Type B pancreatic cell (in vitro differentiated cells): ENCODE measurements at regions not wholly inside any gene's neighbourhood (a gene's known extent, or its start where the extent isn't known, plus 50 kb on each side); places are given as distances from the start of the nearest gene placed in this dataset.
A peak's percentile ranks its signal among the peaks of the same experiment; 100 is the strongest.
"Not testable (repeated sequence)": the region's sequence is repeated elsewhere in the genome, so short reads cannot be mapped to it uniquely, and the experiment has no call there.

Source experiments
- DNase-seq: peaks from one replicate; pipeline ENCODE4 v3.0.0; 2021; ENCODE audit warnings: mixed read lengths; ENCODE audit not compliant: unreplicated experiment; ENCODE audit errors: extremely low spot score
- H3K27ac Mint-ChIP-seq: 2 replicates; pipeline ENCODE4 v1.8.0; 2021; ENCODE audit warnings: mild to moderate bottlenecking, mixed read lengths
- H3K27me3 Mint-ChIP-seq: 2 replicates; pipeline ENCODE4 v1.8.0; 2021; ENCODE audit warnings: mixed read lengths
- H3K36me3 Mint-ChIP-seq: 2 replicates; pipeline ENCODE4 v1.8.0; 2021; ENCODE audit warnings: mixed read lengths
- H3K4me1 Mint-ChIP-seq: one replicate; pipeline ENCODE4 v1.8.0; 2021; ENCODE audit warnings: mixed read lengths; ENCODE audit not compliant: unreplicated experiment
- H3K4me3 Mint-ChIP-seq: 2 replicates; pipeline ENCODE4 v1.8.0; 2021; ENCODE audit warnings: mild to moderate bottlenecking, mixed read lengths
- H3K9me3 Mint-ChIP-seq: 2 replicates; pipeline ENCODE4 v1.8.0; 2021; ENCODE audit warnings: mixed read lengths
- CTCF ChIP-seq: fragments of 200-600 bp; sonication (generic); conservative IDR thresholded peaks from 2 replicates; pipeline ENCODE4 v1.5.0; 2021; ENCODE audit warnings: antibody characterized with exemption, mild to moderate bottlenecking

GRCh38 chr6:170738263-170738662 lies 153.8 kb upstream of the PDCD2 start:
- not testable (repeated sequence) for H3K36me3 Mint-ChIP-seq, H3K27ac Mint-ChIP-seq, H3K9me3 Mint-ChIP-seq, H3K27me3 Mint-ChIP-seq, H3K4me3 Mint-ChIP-seq, DNase-seq, H3K4me1 Mint-ChIP-seq

GRCh38 chr6:170736339-170736738 lies 151.9 kb upstream of the PDCD2 start:
- not testable (repeated sequence) for H3K27me3 Mint-ChIP-seq, DNase-seq, H3K36me3 Mint-ChIP-seq, H3K4me1 Mint-ChIP-seq, H3K9me3 Mint-ChIP-seq, H3K4me3 Mint-ChIP-seq, H3K27ac Mint-ChIP-seq
- TF ChIP-seq CTCF: peak; percentile 27

- not testable (repeated sequence) for H3K9me3 Mint-ChIP-seq, H3K4me3 Mint-ChIP-seq, H3K4me1 Mint-ChIP-seq, H3K36me3 Mint-ChIP-seq, H3K27ac Mint-ChIP-seq, H3K27me3 Mint-ChIP-seq, DNase-seq
These were observed 132.6 kb upstream of the PDCD2 start for GRCh38 chr6:170717082-170717481.

- not testable (repeated sequence) for H3K9me3 Mint-ChIP-seq, H3K36me3 Mint-ChIP-seq, H3K27me3 Mint-ChIP-seq, H3K27ac Mint-ChIP-seq, DNase-seq, H3K4me3 Mint-ChIP-seq, H3K4me1 Mint-ChIP-seq
These were observed 128.3 kb upstream of the PDCD2 start for GRCh38 chr6:170712702-170713101.

GRCh38 chr6:170700178-170700577 lies 115.7 kb upstream of the PDCD2 start:
- H3K36me3 Mint-ChIP-seq, DNase-seq, H3K27me3 Mint-ChIP-seq, H3K9me3 Mint-ChIP-seq, H3K4me1 Mint-ChIP-seq, H3K4me3 Mint-ChIP-seq, H3K27ac Mint-ChIP-seq: not testable (repeated sequence)
